Testis (tissue), 2 donors: ENCODE measurements at regions not wholly inside any gene's neighbourhood (a gene's known extent, or its start where the extent isn't known, plus 50 kb on each side); places are given as distances from the start of the nearest gene placed in this dataset.

Source experiments
- DNase-seq: peaks from one replicate; pipeline ENCODE4 v3.0.0-alpha.2; 2019
- H3K27ac ChIP-seq, 2 donors: fragments of 200-600 bp; sonication (generic); one replicate each; pipeline ENCODE4 v1.5.1; 2019
- H3K27me3 ChIP-seq: fragments of 200-600 bp; sonication (generic); one replicate; pipeline ENCODE4 v1.5.1; 2019
- H3K36me3 ChIP-seq: fragments of 200-600 bp; sonication (generic); one replicate; pipeline ENCODE4 v1.5.1; 2017; ENCODE audit warnings: low read depth; ENCODE audit errors: missing control alignments
- H3K4me1 ChIP-seq: fragments of 200-600 bp; sonication (generic); one replicate; pipeline ENCODE4 v1.5.1; 2019
- H3K4me3 ChIP-seq, 2 donors: fragments of 200-600 bp; sonication (generic); one replicate each; pipeline ENCODE4 v1.5.1; 2017 to 2019
- H3K9me3 ChIP-seq: fragments of 200-600 bp; sonication (generic); one replicate; pipeline ENCODE4 v1.5.1; 2017
- POLR2A ChIP-seq: fragments of 450-650 bp; IDR thresholded peaks from one replicate; pipeline ENCODE4 v1.6.1; 2017; ENCODE audit warnings: antibody characterized with exemption, mild to moderate bottlenecking, moderate library complexity
- WGBS, 2 donors: methylation state at CpG; one replicate each; pipeline ENCODE4 v1.1.5; 2018; 5-methylcytosine and 5-hydroxymethylcytosine counted together
- intact Hi-C: fragments of 100-400 bp; cut with DNase I; formaldehyde crosslinking; loops from one replicate; pipeline ENCODE4 v1.15.1; 2023; ENCODE audit warnings: low total_unique reads
- TF ChIP-seq, protein P1 (sequence below), 3 experiments: fragments of 450-650 bp in 2 of 3; fragments of 200-600 bp in 1 of 3; sonication (generic) in 1 of 3; IDR thresholded peaks; one replicate each; pipeline ENCODE4 v1.5.1; 2016 to 2019; ENCODE audit warnings: antibody characterized with exemption in 3 of 3, mild to moderate bottlenecking in 2 of 3, moderate library complexity in 1 of 3

DNA sequence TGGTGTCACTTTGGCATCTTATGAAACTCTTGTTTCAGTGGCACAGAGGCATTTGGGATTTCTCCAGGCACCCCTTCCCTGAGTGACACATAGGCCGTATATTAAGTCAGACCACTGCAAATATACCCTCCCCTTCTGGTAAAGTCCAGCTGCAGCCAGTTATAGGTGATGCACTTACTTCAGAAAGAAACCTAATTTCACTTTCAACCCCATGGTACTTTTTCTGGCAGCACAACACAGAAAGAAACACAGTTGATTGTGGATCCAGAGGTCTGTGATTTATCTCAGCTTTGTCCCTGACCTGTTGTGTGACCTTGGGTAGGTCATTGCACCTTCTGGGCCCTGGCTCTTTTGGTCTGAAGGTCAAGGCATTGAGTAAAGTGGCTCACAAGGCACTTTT is 173.2 kb downstream of the BUB3 start:
- TF ChIP-seq, protein P1, sequence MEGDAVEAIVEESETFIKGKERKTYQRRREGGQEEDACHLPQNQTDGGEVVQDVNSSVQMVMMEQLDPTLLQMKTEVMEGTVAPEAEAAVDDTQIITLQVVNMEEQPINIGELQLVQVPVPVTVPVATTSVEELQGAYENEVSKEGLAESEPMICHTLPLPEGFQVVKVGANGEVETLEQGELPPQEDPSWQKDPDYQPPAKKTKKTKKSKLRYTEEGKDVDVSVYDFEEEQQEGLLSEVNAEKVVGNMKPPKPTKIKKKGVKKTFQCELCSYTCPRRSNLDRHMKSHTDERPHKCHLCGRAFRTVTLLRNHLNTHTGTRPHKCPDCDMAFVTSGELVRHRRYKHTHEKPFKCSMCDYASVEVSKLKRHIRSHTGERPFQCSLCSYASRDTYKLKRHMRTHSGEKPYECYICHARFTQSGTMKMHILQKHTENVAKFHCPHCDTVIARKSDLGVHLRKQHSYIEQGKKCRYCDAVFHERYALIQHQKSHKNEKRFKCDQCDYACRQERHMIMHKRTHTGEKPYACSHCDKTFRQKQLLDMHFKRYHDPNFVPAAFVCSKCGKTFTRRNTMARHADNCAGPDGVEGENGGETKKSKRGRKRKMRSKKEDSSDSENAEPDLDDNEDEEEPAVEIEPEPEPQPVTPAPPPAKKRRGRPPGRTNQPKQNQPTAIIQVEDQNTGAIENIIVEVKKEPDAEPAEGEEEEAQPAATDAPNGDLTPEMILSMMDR (IDR thresholded peaks at IDR 0.05) = no peak
- no peak for TF ChIP-seq POLR2A
- no peak for DNase-seq
- H3K36me3 ChIP-seq = no peaks in the 10 kb centered on the region
- no peaks in the 10 kb centered on the region for H3K9me3 ChIP-seq
- H3K4me3 ChIP-seq = no peak overlapping the region
- no peaks in the 10 kb centered on the region for H3K4me1 ChIP-seq
- 83 to 94% methylated on average over 1 of the region's 1 CpG for WGBS, 2 donors
- intact Hi-C loops = no loop called here
- H3K27me3 ChIP-seq = no peaks in the 10 kb centered on the region
- no peak overlapping the region for H3K27ac ChIP-seq

DNA sequence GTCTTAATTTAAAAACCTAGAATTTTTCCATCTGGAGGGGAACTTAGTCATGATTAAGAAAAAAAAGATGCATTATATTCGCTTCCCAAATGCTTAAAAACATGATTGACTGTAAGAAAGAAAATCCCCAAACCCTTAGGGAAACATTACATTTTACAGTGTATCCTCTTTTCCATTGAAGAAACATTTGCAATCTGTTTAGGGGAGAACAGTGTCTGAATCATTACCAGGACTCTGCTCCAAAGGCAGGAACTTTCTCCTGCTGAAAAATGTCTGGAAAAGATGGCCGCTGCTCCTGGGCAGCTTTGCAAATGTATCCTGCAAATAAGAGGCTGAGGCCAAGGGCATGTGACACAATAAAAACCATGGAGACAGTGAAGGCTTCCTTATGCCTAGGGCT is 173.7 kb downstream of the BUB3 start:
- DNase-seq = no peak

DNA sequence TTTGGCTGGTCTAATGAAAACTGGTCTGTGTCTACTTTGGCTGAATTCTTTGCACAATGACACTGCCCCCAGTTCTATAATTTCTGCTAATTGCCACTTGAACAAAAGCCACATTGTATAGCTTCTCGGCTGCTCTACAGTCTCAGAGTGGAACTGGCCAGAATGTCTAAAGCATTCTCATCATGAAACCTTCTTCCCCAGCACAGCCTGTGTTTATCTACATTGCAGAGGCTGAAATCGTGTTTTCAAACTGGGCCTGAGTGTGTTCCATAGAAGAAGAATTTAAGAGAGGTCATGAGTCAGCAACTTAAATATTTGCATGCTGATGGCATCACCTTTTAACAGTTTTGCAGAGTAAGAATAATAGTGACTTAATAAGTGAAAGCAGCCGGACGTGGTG is 177.2 kb downstream of the BUB3 start:
- Histone ChIP-seq H3K27me3 (no peaks in the 10 kb centered on the region), H3K4me3 (no peak overlapping the region), H3K36me3 (no peaks in the 10 kb centered on the region), H3K9me3 (no peaks in the 10 kb centered on the region), H3K27ac (no peak overlapping the region), H3K4me1 (no peaks in the 10 kb centered on the region)
- TF ChIP-seq, protein P1 (IDR thresholded peaks at IDR 0.05) = no peak
- no peak for TF ChIP-seq POLR2A
- WGBS, 2 donors = 53 to 78% methylated on average over 4 of the region's 4 CpGs
- DNase-seq = no peak
- intact Hi-C loops = no loop called here

More for the DNA sequence above, 173.7 kb downstream of the BUB3 start:
- intact Hi-C loops = no loop called here
- Histone ChIP-seq H3K9me3 (no peaks in the 10 kb centered on the region), H3K27ac (no peak overlapping the region), H3K27me3 (no peaks in the 10 kb centered on the region), H3K4me1 (no peaks in the 10 kb centered on the region), H3K4me3 (no peak overlapping the region), H3K36me3 (no peaks in the 10 kb centered on the region)
- 50 to 65% methylated on average over 2 of the region's 2 CpGs for WGBS, 2 donors
- TF ChIP-seq POLR2A = no peak
- TF ChIP-seq, protein P1 (IDR thresholded peaks at IDR 0.05) = no peak

DNA sequence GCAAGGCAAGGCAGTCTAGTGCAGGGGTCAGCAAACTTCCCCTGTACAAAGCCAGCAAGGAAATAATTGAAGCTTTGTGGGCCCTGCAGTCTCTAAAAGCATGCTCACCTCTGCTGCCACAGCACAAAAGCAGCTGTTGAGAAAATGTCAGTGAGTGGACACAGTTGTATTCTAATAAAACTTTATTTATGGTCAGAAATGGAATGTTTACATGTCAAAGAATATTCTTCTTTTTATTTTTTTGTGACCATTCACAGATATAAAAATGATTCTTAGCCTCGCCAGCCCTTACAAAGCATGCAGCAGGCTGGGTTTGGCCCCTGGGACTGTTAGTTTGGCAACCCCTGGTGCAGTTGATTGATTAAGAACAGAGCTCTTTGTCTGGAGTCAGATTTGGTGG is 192.4 kb downstream of the BUB3 start:
- H3K9me3 ChIP-seq = no peaks in the 10 kb centered on the region
- no peak for TF ChIP-seq POLR2A
- TF ChIP-seq, protein P1 (IDR thresholded peaks at IDR 0.05) = no peak
- no peak for DNase-seq
- H3K27ac ChIP-seq = no peak overlapping the region
- no peaks in the 10 kb centered on the region for H3K36me3 ChIP-seq
- no peaks in the 10 kb centered on the region for H3K4me1 ChIP-seq
- intact Hi-C loops = no loop called here
- WGBS, 2 donors = 90 to 97% methylated on average over 1 of the region's 1 CpG
- H3K4me3 ChIP-seq = no peak overlapping the region
- no peaks in the 10 kb centered on the region for H3K27me3 ChIP-seq

DNA sequence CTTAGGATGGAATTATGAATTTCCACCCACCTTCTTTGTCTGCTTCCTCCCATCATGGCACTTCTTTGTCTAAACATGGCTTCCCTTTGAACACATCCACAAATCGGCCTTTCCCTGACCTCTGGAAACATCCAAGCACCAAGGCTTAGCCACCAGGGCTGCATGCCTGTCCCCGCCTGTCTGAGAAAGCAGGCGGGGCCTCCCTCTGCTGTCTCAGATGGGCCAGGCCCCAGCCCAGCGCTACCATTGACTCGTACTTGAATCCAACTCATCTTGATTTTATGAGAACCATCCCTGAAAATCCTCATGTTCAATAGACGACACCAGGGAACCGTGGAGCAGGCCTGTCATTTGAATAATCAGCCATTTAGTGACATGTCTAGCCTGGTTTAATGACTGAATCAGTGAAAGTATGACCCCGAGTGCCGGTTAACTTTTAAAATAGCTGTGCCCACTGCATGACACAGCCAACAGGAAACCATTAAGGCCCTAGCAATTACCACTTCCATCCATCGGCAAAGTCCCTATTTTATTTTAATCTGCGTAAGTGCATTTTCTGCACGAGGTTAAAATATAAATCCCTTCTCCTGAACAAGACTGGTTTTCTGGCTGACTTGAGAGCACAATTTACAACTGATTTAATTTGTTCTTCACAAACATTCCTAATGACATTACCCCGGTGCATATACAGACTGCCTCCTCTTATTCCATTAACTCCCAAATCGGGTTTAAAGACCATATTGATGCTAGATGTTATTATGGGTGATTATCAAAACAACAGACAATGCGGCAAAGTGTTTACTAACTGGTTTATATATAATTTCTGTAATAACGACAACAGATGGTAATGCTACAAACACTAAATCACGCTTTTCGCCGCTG is 194.7 kb downstream of the BUB3 start:
- Histone ChIP-seq H3K36me3 (no peaks in the 10 kb centered on the region), H3K4me1 (no peaks in the 10 kb centered on the region), H3K27me3 (no peaks in the 10 kb centered on the region), H3K4me3 (no peak overlapping the region), H3K9me3 (no peaks in the 10 kb centered on the region), H3K27ac (no peak overlapping the region)
- intact Hi-C loops = no loop called here
- TF ChIP-seq, protein P1 (IDR thresholded peaks at IDR 0.05) = no peak
- no peak for TF ChIP-seq POLR2A
- no peak for DNase-seq
- 91 to 94% methylated on average over 19 of the region's 19 CpGs for WGBS, 2 donors
